ENCODE measurements at regions not wholly inside any gene's neighbourhood (a gene's known extent, or its start where the extent isn't known, plus 50 kb on each side); places are given as distances from the start of the nearest gene placed in this dataset.

DNA sequence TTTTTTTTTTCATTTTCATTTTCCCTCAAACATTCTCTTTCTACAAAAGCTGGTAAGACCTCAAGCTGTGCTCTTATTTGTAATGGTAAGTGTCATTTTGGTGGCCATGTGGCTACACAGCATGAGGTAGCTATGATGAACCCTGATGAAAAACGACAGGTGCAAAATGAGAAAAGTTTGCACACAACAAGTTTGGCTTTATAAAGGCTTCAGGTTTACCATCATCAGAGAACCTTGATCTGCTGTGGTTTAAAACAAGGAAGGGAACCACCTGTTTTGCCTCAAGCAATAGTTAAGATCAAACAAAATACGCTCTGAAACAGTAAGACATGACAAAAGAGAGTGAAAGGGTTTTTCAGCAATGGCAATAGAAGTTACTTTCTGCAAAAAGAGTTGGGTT is 1124.6 kb upstream of the ACO1 start:
- Histone ChIP-seq H3K9me1 (ENCODE audit: control insufficient read depth, extremely low read depth, insufficient read depth, low read length) (no peaks in the 10 kb centered on the region), H3K9me3 (ENCODE audit: control insufficient read depth, low read depth, low read length) (no peaks in the 10 kb centered on the region), H3K9ac (ENCODE audit: control insufficient read depth, extremely low read depth, insufficient read depth, low read length) (no peak overlapping the region), H3K36me3 (ENCODE audit: control insufficient read depth in 2 of 2, extremely low read depth in 1 of 2, insufficient read depth in 2 of 2, low read length in 2 of 2) (no peaks in the 10 kb centered on the region), H2AFZ (ENCODE audit: control insufficient read depth, low read length) (peak overlapping the region; percentile 16), H3K27me3 (ENCODE audit: control insufficient read depth, extremely low read depth, insufficient read depth, low read length) (no peaks in the 10 kb centered on the region), H3K27ac (ENCODE audit: control insufficient read depth, insufficient read depth, low read length) (no peak overlapping the region), H3K4me3 (ENCODE audit: control insufficient read depth in 2 of 3, extremely low read depth in 1 of 3, insufficient read depth in 2 of 3, low read depth in 1 of 3, low read length in 3 of 3) (no peak overlapping the region), H3K79me2 (ENCODE audit: control insufficient read depth, insufficient read depth, low read length) (no peaks in the 10 kb centered on the region), H3K4me1 (ENCODE audit: control insufficient read depth, extremely low read depth, insufficient read depth, low read length) (no peaks in the 10 kb centered on the region), H3K4me2 (ENCODE audit: control insufficient read depth, extremely low read depth, insufficient read depth, low read depth, low read length) (no peak overlapping the region), H4K20me1 (ENCODE audit: control insufficient read depth, extremely low read depth, insufficient read depth, low read length) (no peaks in the 10 kb centered on the region)
- DNase-seq (ENCODE audit: low read depth, low spot score) = no peak
- no peak for FAIRE-seq
- dilution Hi-C loops (cut with MboI; ENCODE audit: extremely low pct_ligation_motif_present, low sequenced_read_pairs) = no loop called here
- TF ChIP-seq, protein P1, sequence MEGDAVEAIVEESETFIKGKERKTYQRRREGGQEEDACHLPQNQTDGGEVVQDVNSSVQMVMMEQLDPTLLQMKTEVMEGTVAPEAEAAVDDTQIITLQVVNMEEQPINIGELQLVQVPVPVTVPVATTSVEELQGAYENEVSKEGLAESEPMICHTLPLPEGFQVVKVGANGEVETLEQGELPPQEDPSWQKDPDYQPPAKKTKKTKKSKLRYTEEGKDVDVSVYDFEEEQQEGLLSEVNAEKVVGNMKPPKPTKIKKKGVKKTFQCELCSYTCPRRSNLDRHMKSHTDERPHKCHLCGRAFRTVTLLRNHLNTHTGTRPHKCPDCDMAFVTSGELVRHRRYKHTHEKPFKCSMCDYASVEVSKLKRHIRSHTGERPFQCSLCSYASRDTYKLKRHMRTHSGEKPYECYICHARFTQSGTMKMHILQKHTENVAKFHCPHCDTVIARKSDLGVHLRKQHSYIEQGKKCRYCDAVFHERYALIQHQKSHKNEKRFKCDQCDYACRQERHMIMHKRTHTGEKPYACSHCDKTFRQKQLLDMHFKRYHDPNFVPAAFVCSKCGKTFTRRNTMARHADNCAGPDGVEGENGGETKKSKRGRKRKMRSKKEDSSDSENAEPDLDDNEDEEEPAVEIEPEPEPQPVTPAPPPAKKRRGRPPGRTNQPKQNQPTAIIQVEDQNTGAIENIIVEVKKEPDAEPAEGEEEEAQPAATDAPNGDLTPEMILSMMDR (optimal IDR thresholded peaks at IDR 0.05 in 1 of 3, IDR thresholded peaks at IDR 0.05 in 1 of 3, conservative IDR thresholded peaks at IDR 0.05 in 1 of 3; ENCODE audit: extremely low read depth in 1 of 3, insufficient read depth in 2 of 3, low read length in 3 of 3) = no peak
- TF ChIP-seq EZH2 (IDR thresholded peaks at IDR 0.05; ENCODE audit: low read length) = no peak

GRCh38 chr9:31272456-31273295 is 1111.8 kb upstream of the ACO1 start:
- H3K36me3 ChIP-seq (ENCODE audit: control insufficient read depth in 2 of 2, extremely low read depth in 1 of 2, insufficient read depth in 2 of 2, low read length in 2 of 2) = no peaks in the 10 kb centered on the region
- DNase-seq (ENCODE audit: low read depth, low spot score) (peak; percentile 54), FAIRE-seq (peak; percentile 89)
- H3K27me3 ChIP-seq (ENCODE audit: control insufficient read depth, extremely low read depth, insufficient read depth, low read length) = no peaks in the 10 kb centered on the region
- peak overlapping the region; percentile 71 for H2AFZ ChIP-seq (ENCODE audit: control insufficient read depth, low read length)
- peak overlapping the region; percentile 90 for H3K27ac ChIP-seq (ENCODE audit: control insufficient read depth, insufficient read depth, low read length)
- no peaks in the 10 kb centered on the region for H3K79me2 ChIP-seq (ENCODE audit: control insufficient read depth, insufficient read depth, low read length)
- no peak overlapping the region for H3K4me3 ChIP-seq (ENCODE audit: control insufficient read depth in 2 of 3, extremely low read depth in 1 of 3, insufficient read depth in 2 of 3, low read depth in 1 of 3, low read length in 3 of 3)
- dilution Hi-C loops (cut with MboI; ENCODE audit: extremely low pct_ligation_motif_present, low sequenced_read_pairs) = no loop called here
- no peaks in the 10 kb centered on the region for H4K20me1 ChIP-seq (ENCODE audit: control insufficient read depth, extremely low read depth, insufficient read depth, low read length)
- TF ChIP-seq, protein P1 (optimal IDR thresholded peaks at IDR 0.05 in 1 of 3, IDR thresholded peaks at IDR 0.05 in 1 of 3, conservative IDR thresholded peaks at IDR 0.05 in 1 of 3; ENCODE audit: extremely low read depth in 1 of 3, insufficient read depth in 2 of 3, low read length in 3 of 3) = no peak
- no peak for TF ChIP-seq EZH2 (IDR thresholded peaks at IDR 0.05; ENCODE audit: low read length)
- H3K4me1 ChIP-seq (ENCODE audit: control insufficient read depth, extremely low read depth, insufficient read depth, low read length) = peaks cover 17% of the 10 kb centered on the region
- H3K9me3 ChIP-seq (ENCODE audit: control insufficient read depth, low read depth, low read length) = no peaks in the 10 kb centered on the region
- peak overlapping the region; percentile 17 for H3K4me2 ChIP-seq (ENCODE audit: control insufficient read depth, extremely low read depth, insufficient read depth, low read depth, low read length)
- no peaks in the 10 kb centered on the region for H3K9me1 ChIP-seq (ENCODE audit: control insufficient read depth, extremely low read depth, insufficient read depth, low read length)
- peak overlapping the region; percentile 35 for H3K9ac ChIP-seq (ENCODE audit: control insufficient read depth, extremely low read depth, insufficient read depth, low read length)

Measured in keratinocyte (primary cell).